Keratinocyte (primary cell): ENCODE measurements at regions not wholly inside any gene's neighbourhood (a gene's known extent, or its start where the extent isn't known, plus 50 kb on each side); places are given as distances from the start of the nearest gene placed in this dataset.

Experiments
- DNase-seq: peaks from one replicate; pipeline ENCODE4 v3.0.0-alpha.2; 2011; ENCODE audit warnings: low read depth, missing footprints, low spot score
- FAIRE-seq: peaks from 2 replicates; lab custom pipeline; 2011; peaks lifted over from hg19 to GRCh38; lab: Jason Lieb, UNC
- H2AFZ ChIP-seq: 2 replicates; pipeline ENCODE4 v1.6.0; 2012; ENCODE audit warnings: low read length, control low read depth, inconsistent platforms; ENCODE audit not compliant: control insufficient read depth
- H3K27ac ChIP-seq: 2 replicates; pipeline ENCODE4 v1.5.1; 2011; ENCODE audit warnings: low read length; ENCODE audit not compliant: control insufficient read depth, insufficient read depth
- H3K27me3 ChIP-seq: 3 replicates; pipeline ENCODE4 v1.6.0; 2011; ENCODE audit warnings: low read length; ENCODE audit not compliant: control insufficient read depth, insufficient read depth; ENCODE audit errors: extremely low read depth
- H3K36me3 ChIP-seq, 2 experiments: 2 replicates in 1 of 2; 3 replicates in 1 of 2; pipeline ENCODE4 v1.5.1; 2011; ENCODE audit warnings: low read length in 2 of 2, mild to moderate bottlenecking in 1 of 2; ENCODE audit not compliant: control insufficient read depth in 2 of 2, insufficient read depth in 2 of 2; ENCODE audit errors: extremely low read depth in 1 of 2
- H3K4me1 ChIP-seq: 3 replicates; pipeline ENCODE4 v1.5.1; 2011; ENCODE audit warnings: low read length; ENCODE audit not compliant: control insufficient read depth, insufficient read depth; ENCODE audit errors: extremely low read depth
- H3K4me2 ChIP-seq: 3 replicates; pipeline ENCODE4 v1.6.0; 2011; ENCODE audit warnings: low read depth, low read length; ENCODE audit not compliant: control insufficient read depth, insufficient read depth; ENCODE audit errors: extremely low read depth
- H3K4me3 ChIP-seq, 3 experiments: fragments of 200-600 bp in 1 of 3; sonication (generic) in 1 of 3; 2 replicates in 2 of 3; 3 replicates in 1 of 3; pipeline ENCODE4 v1.5.1; 2011 to 2016; ENCODE audit warnings: low read length in 3 of 3, mild to moderate bottlenecking in 3 of 3, control low read depth in 2 of 3, inconsistent platforms in 1 of 3, low read depth in 1 of 3, mixed read lengths in 1 of 3, mixed run types in 1 of 3, moderate library complexity in 1 of 3; ENCODE audit not compliant: control insufficient read depth in 2 of 3, insufficient read depth in 2 of 3; ENCODE audit errors: extremely low read depth in 1 of 3
- H3K79me2 ChIP-seq: 2 replicates; pipeline ENCODE4 v1.6.0; 2012; ENCODE audit warnings: low read length; ENCODE audit not compliant: control insufficient read depth, insufficient read depth
- H3K9ac ChIP-seq: 3 replicates; pipeline ENCODE4 v1.6.0; 2011; ENCODE audit warnings: low read length; ENCODE audit not compliant: control insufficient read depth, insufficient read depth; ENCODE audit errors: extremely low read depth
- H3K9me1 ChIP-seq: 3 replicates; pipeline ENCODE4 v1.6.0; 2011; ENCODE audit warnings: low read length; ENCODE audit not compliant: control insufficient read depth, insufficient read depth; ENCODE audit errors: extremely low read depth
- H3K9me3 ChIP-seq: 2 replicates; pipeline ENCODE4 v1.5.1; 2012; ENCODE audit warnings: low read depth, low read length; ENCODE audit not compliant: control insufficient read depth
- H4K20me1 ChIP-seq: 3 replicates; pipeline ENCODE4 v1.6.0; 2011; ENCODE audit warnings: low read length; ENCODE audit not compliant: control insufficient read depth, insufficient read depth; ENCODE audit errors: extremely low read depth
- CTCF ChIP-seq, 3 experiments: IDR thresholded peaks in 1 of 3; conservative IDR thresholded peaks in 1 of 3; optimal IDR thresholded peaks in 1 of 3; 2 replicates in 2 of 3; 3 replicates in 1 of 3; pipeline versions ENCODE3 to v1.5.1; 2011; ENCODE audit warnings: low read length in 3 of 3, mild to moderate bottlenecking in 3 of 3, moderate library complexity in 2 of 3, control low read depth in 1 of 3, inconsistent platforms in 1 of 3; ENCODE audit not compliant: insufficient read depth in 2 of 3; ENCODE audit errors: extremely low read depth in 1 of 3
- EZH2 ChIP-seq: IDR thresholded peaks from one replicate; pipeline ENCODE4 v1.6.1; 2012; ENCODE audit warnings: inconsistent platforms, mild to moderate bottlenecking, low read length, moderate library complexity
- dilution Hi-C: fragments of 300-500 bp; cut with MboI; formaldehyde crosslinking; loops from one replicate; pipeline ENCODE4 v1.7.0; 2020; ENCODE audit warnings: low sequenced_read_pairs; ENCODE audit not compliant: extremely low pct_ligation_motif_present

- no peak for FAIRE-seq
- dilution Hi-C loops = no loop called here
Observed at GRCh38 chr16:61210076-61210475, 826.2 kb downstream of the CDH8 start.

GRCh38 chr16:61195006-61195405 is 841.2 kb downstream of the CDH8 start:
- Histone ChIP-seq H3K27ac (no peak overlapping the region), H2AFZ (no peak overlapping the region), H3K4me2 (no peak overlapping the region), H3K4me3 (no peak overlapping the region), H3K9me3 (no peaks in the 10 kb centered on the region), H3K9me1 (no peaks in the 10 kb centered on the region), H4K20me1 (no peaks in the 10 kb centered on the region), H3K27me3 (no peaks in the 10 kb centered on the region), H3K4me1 (no peaks in the 10 kb centered on the region), H3K36me3 (no peaks in the 10 kb centered on the region), H3K79me2 (no peaks in the 10 kb centered on the region), H3K9ac (no peak overlapping the region)
- FAIRE-seq = no peak
- no peak for DNase-seq
- dilution Hi-C loops = no loop called here
- TF ChIP-seq CTCF (optimal IDR thresholded peaks at IDR 0.05 in 1 of 3, IDR thresholded peaks at IDR 0.05 in 1 of 3, conservative IDR thresholded peaks at IDR 0.05 in 1 of 3; ENCODE audit: extremely low read depth in 1 of 3, insufficient read depth in 2 of 3, low read length in 3 of 3) (no peak), EZH2 (no peak)

More at GRCh38 chr16:61210076-61210475, 826.2 kb downstream of the CDH8 start:
- Histone ChIP-seq H3K27ac (no peak overlapping the region), H3K27me3 (no peaks in the 10 kb centered on the region), H3K79me2 (no peaks in the 10 kb centered on the region), H3K9me3 (no peaks in the 10 kb centered on the region), H3K4me2 (no peak overlapping the region), H4K20me1 (no peaks in the 10 kb centered on the region), H3K4me3 (no peak overlapping the region), H3K4me1 (no peaks in the 10 kb centered on the region), H3K36me3 (no peaks in the 10 kb centered on the region), H2AFZ (no peak overlapping the region), H3K9me1 (no peaks in the 10 kb centered on the region), H3K9ac (no peak overlapping the region)
- TF ChIP-seq EZH2 (no peak), CTCF (optimal IDR thresholded peaks at IDR 0.05 in 1 of 3, IDR thresholded peaks at IDR 0.05 in 1 of 3, conservative IDR thresholded peaks at IDR 0.05 in 1 of 3; ENCODE audit: extremely low read depth in 1 of 3, insufficient read depth in 2 of 3, low read length in 3 of 3) (no peak)
- DNase-seq = no peak
